GM19468 (cell line): ENCODE measurements at regions not wholly inside any gene's neighbourhood (a gene's known extent, or its start where the extent isn't known, plus 50 kb on each side); places are given as distances from the start of the nearest gene placed in this dataset.

Experiments used
- ATAC-seq: cut with Tn5 transposase; IDR thresholded peaks from one replicate; pipeline ENCODE4 v1.9.1; 2021; ENCODE audit warnings: mild to moderate bottlenecking, moderate library complexity, moderate number of reproducible peaks; ENCODE audit not compliant: unreplicated experiment; ENCODE audit errors: extremely low read depth

- no peak for ATAC-seq
These were observed 476.6 kb downstream of the IRS2 start for GRCh38 chr13:109309625-109310363.

GRCh38 chr13:109307027-109307426 is 479.4 kb downstream of the IRS2 start:
- no peak for ATAC-seq

- no peak for ATAC-seq
These were observed 484.7 kb downstream of the IRS2 start for GRCh38 chr13:109301726-109302125.

GRCh38 chr13:109301276-109301675 is 485.1 kb downstream of the IRS2 start:
- no peak for ATAC-seq

- no peak for ATAC-seq
These were observed 488.8 kb downstream of the IRS2 start for GRCh38 chr13:109297628-109298027.

- ATAC-seq = no peak
These were observed 493.2 kb downstream of the IRS2 start for GRCh38 chr13:109293166-109293565.

GRCh38 chr13:109288151-109288709 is 498.2 kb downstream of the IRS2 start:
- ATAC-seq = no peak

GRCh38 chr13:109287553-109287952 is 498.8 kb downstream of the IRS2 start:
- ATAC-seq = no peak

GRCh38 chr13:109285586-109285985 is 500.8 kb downstream of the IRS2 start:
- no peak for ATAC-seq

GRCh38 chr13:109281903-109282635 is 504.3 kb downstream of the IRS2 start:
- no peak for ATAC-seq

- ATAC-seq = no peak
These were observed 505.1 kb downstream of the IRS2 start for GRCh38 chr13:109281017-109281902.

- no peak for ATAC-seq
These were observed 510.1 kb downstream of the IRS2 start for GRCh38 chr13:109276261-109276660.

- ATAC-seq = no peak
These were observed 510.5 kb downstream of the IRS2 start for GRCh38 chr13:109275852-109276251.

GRCh38 chr13:109275139-109275745 is 511.1 kb downstream of the IRS2 start:
- ATAC-seq = no peak

GRCh38 chr13:109274188-109274821 is 512.1 kb downstream of the IRS2 start:
- no peak for ATAC-seq

GRCh38 chr13:109273326-109273751 is 513.0 kb downstream of the IRS2 start:
- ATAC-seq = no peak

GRCh38 chr13:109272595-109273325 is 513.6 kb downstream of the IRS2 start:
- no peak for ATAC-seq

GRCh38 chr13:109271555-109272541 is 514.5 kb downstream of the IRS2 start:
- ATAC-seq = no peak
